Epidermal melanocyte (primary cell): ENCODE measurements at regions not wholly inside any gene's neighbourhood (a gene's known extent, or its start where the extent isn't known, plus 50 kb on each side); places are given as distances from the start of the nearest gene placed in this dataset.
"Not testable (repeated sequence)": the region's sequence is repeated elsewhere in the genome, so short reads cannot be mapped to it uniquely, and the experiment has no call there.

Source experiments
- DNase-seq: peaks from one replicate; pipeline ENCODE4 v3.0.0; 2011; ENCODE audit warnings: low spot score; ENCODE audit not compliant: insufficient read length

- no peak for DNase-seq
Measured at GRCh38 chr16:27638833-27639560, 89.1 kb downstream of the KATNIP start.

GRCh38 chr16:27639561-27640276 is 89.8 kb downstream of the KATNIP start:
- DNase-seq: peak; percentile 56

- DNase-seq: no peak
Measured at GRCh38 chr16:27640277-27640600, 90.3 kb downstream of the KATNIP start.

GRCh38 chr16:27641260-27641659 is 91.3 kb downstream of the KATNIP start:
- DNase-seq: no peak

- not testable (repeated sequence) for DNase-seq
Measured at GRCh38 chr16:27641734-27642415, 91.9 kb downstream of the KATNIP start.

- DNase-seq: no peak
Measured at GRCh38 chr16:27642756-27643155, 92.8 kb downstream of the KATNIP start.

GRCh38 chr16:27644165-27644564 is 94.2 kb downstream of the KATNIP start:
- DNase-seq: no peak

- no peak for DNase-seq
Measured at GRCh38 chr16:27645396-27645795, 95.5 kb downstream of the KATNIP start.

GRCh38 chr16:27646806-27647205 is 96.9 kb downstream of the KATNIP start:
- no peak for DNase-seq

- no peak for DNase-seq
Measured at GRCh38 chr16:27649021-27649420, 99.1 kb downstream of the KATNIP start.

GRCh38 chr16:27650073-27650701 is 100.2 kb downstream of the KATNIP start:
- DNase-seq: no peak

GRCh38 chr16:27651301-27651700 is 101.4 kb downstream of the KATNIP start:
- DNase-seq: no peak

- no peak for DNase-seq
Measured at GRCh38 chr16:27657811-27658210, 107.9 kb downstream of the KATNIP start.

GRCh38 chr16:27660507-27660906 is 110.6 kb downstream of the KATNIP start:
- no peak for DNase-seq

- DNase-seq: not testable (repeated sequence)
Measured at GRCh38 chr16:27663235-27663634, 113.3 kb downstream of the KATNIP start.

GRCh38 chr16:27665881-27666280 is 115.9 kb downstream of the KATNIP start:
- no peak for DNase-seq

GRCh38 chr16:27670071-27670810 is 120.3 kb downstream of the KATNIP start:
- no peak for DNase-seq

GRCh38 chr16:27671410-27671809 is 121.5 kb downstream of the KATNIP start:
- no peak for DNase-seq

GRCh38 chr16:27676839-27677238 is 126.9 kb downstream of the KATNIP start:
- DNase-seq: no peak

GRCh38 chr16:27677263-27677662 is 127.3 kb downstream of the KATNIP start:
- DNase-seq: no peak

GRCh38 chr16:27678955-27679354 is 129.0 kb downstream of the KATNIP start:
- no peak for DNase-seq
